D721Med (cell line): ENCODE measurements at regions not wholly inside any gene's neighbourhood (a gene's known extent, or its start where the extent isn't known, plus 50 kb on each side); places are given as distances from the start of the nearest gene placed in this dataset.
"Not testable (repeated sequence)": the region's sequence is repeated elsewhere in the genome, so short reads cannot be mapped to it uniquely, and the experiment has no call there.

Experiments
- DNase-seq: peaks from one replicate; pipeline ENCODE4 v3.0.0; 2011; ENCODE audit warnings: low spot score; ENCODE audit not compliant: insufficient read length
- FAIRE-seq: peaks from 2 replicates; lab custom pipeline; 2011; peaks lifted over from hg19 to GRCh38; lab: Jason Lieb, UNC
- CTCF ChIP-seq: IDR thresholded peaks from 2 replicates; pipeline ENCODE4 v1.5.1; 2012; ENCODE audit warnings: mild to moderate bottlenecking, control low read depth; ENCODE audit not compliant: insufficient read depth; ENCODE audit errors: missing control alignments

- TF ChIP-seq CTCF = no peak
- FAIRE-seq = no peak
- DNase-seq = no peak
Measured at GRCh38 chr2:176944998-176945397, 267.6 kb upstream of the HNRNPA3 start.

- no peak for FAIRE-seq
- TF ChIP-seq CTCF = no peak
- DNase-seq = no peak
Measured at GRCh38 chr2:176947754-176948153, 264.8 kb upstream of the HNRNPA3 start.

GRCh38 chr2:176951218-176951617, 261.4 kb upstream of the HNRNPA3 start:
- not testable (repeated sequence) for FAIRE-seq, DNase-seq

GRCh38 chr2:176956791-176957190, 255.8 kb upstream of the HNRNPA3 start:
- DNase-seq (no peak), FAIRE-seq (no peak)
- no peak for TF ChIP-seq CTCF

GRCh38 chr2:176959614-176960013, 253.0 kb upstream of the HNRNPA3 start:
- no peak for TF ChIP-seq CTCF
- DNase-seq = no peak
- FAIRE-seq = no peak

GRCh38 chr2:176960061-176960460, 252.5 kb upstream of the HNRNPA3 start:
- FAIRE-seq (no peak), DNase-seq (no peak)
- TF ChIP-seq CTCF = no peak

GRCh38 chr2:176960736-176961520, 251.7 kb upstream of the HNRNPA3 start:
- DNase-seq = no peak
- TF ChIP-seq CTCF = no peak
- no peak for FAIRE-seq
